22Rv1 (cell line): ENCODE measurements at regions not wholly inside any gene's neighbourhood (a gene's known extent, or its start where the extent isn't known, plus 50 kb on each side); places are given as distances from the start of the nearest gene placed in this dataset.

Experiments used
- H3K27ac ChIP-seq: fragments of 450-650 bp; 2 replicates; pipeline ENCODE4 v1.5.1; 2017
- CTCF ChIP-seq: fragments of 450-650 bp; IDR thresholded peaks from 2 replicates; pipeline ENCODE4 v1.5.1; 2017; ENCODE audit warnings: mild to moderate bottlenecking
- ZFX ChIP-seq: fragments of 450-650 bp; IDR thresholded peaks from 2 replicates; pipeline ENCODE4 v1.6.1; 2017; ENCODE audit warnings: antibody characterized with exemption, borderline replicate concordance

DNA sequence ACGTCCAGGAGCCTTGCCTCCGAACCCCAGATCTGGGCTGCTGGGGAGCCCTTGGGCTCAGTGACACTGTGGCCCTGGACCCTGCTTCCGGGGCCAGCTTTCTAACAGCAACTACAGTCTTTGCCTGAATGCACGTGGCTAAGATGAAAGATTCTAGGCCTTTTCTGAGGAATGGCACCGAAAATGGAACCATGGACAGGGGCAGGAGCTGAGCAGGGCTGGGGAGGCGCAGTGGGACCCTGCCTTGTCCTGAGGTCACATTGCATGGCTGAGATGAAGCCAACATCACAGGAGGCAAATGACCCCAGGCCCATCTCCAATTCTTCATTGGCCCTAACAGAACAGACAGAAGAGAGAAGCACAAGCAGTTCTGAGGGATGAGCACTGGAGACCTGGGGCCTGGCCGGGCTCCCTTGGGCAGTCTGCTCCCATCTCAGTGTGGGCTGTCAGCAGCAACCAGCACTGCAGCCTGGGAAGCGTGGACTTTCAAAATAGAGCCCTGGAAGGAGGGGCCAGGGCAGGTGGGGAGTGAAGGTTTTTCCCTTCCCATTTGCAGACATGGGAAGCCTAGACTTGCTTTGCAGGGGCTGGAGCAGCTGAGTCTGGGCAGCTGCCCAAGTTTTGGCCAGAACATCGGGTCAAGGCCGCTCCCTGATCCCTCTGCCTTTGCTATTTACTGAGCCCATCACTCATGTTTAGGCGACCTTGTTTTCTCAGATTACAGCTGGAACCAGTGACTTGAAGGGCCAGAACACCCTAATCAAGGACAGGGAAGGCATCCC, 114.4 kb upstream of the TCERG1L start:
- no peak overlapping the region for H3K27ac ChIP-seq
- TF ChIP-seq ZFX (no peak), CTCF (no peak)

GRCh38 chr10:131426534-131426898, 115.0 kb upstream of the TCERG1L start:
- TF ChIP-seq CTCF = no peak
- TF ChIP-seq ZFX = no peak

GRCh38 chr10:131427281-131427680, 115.8 kb upstream of the TCERG1L start:
- no peak overlapping the region for H3K27ac ChIP-seq
- no peak for TF ChIP-seq CTCF
- TF ChIP-seq ZFX = no peak

More at GRCh38 chr10:131426534-131426898, 115.0 kb upstream of the TCERG1L start:
- no peak overlapping the region for H3K27ac ChIP-seq

DNA sequence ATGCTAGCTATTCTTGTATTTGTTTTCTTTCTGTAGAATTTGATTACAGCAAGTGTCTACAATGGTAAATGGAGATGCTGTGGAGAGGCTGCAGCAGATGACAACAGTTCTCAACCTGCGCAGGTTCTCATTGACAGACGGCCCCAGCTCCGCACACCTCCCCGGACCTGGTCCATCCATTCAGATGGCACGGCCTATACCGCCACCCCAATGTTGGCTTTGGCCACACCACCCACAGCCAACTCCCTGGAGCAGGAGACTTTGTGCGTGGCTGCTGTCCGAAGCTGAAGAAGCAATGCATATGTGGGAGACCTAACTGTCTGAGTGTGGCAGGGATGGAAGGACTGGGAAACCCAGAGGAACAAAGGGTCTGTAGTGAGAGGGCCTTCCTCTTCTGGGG, 116.4 kb upstream of the TCERG1L start:
- no peak for TF ChIP-seq ZFX
- no peak for TF ChIP-seq CTCF
- H3K27ac ChIP-seq = no peak overlapping the region

- TF ChIP-seq CTCF (no peak), ZFX (no peak)
- H3K27ac ChIP-seq = no peak overlapping the region
Observed at GRCh38 chr10:131429141-131429540, 117.6 kb upstream of the TCERG1L start.

DNA sequence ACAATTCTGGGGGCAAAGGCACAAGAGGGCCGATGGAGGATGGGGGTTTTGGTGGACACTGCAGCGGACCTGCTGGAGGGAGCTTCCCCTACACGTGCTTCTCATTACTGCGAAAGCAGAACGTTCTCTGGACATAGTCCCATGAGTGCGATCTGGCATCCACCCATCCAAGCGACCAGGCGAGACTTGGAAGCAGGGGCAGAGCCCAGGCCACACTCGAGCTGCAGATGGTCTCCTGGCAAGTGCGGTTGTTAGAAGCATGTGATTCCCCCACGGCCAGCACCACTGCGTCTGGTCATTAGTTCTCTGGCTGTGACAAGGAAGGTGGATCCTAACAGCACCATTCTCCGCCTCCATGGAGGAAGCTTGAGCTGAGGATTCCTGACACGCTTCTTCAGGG, 118.4 kb upstream of the TCERG1L start:
- no peak for TF ChIP-seq ZFX
- no peak for TF ChIP-seq CTCF
- no peak overlapping the region for H3K27ac ChIP-seq

GRCh38 chr10:131430716-131431412, 119.3 kb upstream of the TCERG1L start:
- TF ChIP-seq CTCF (no peak), ZFX (no peak)
- no peak overlapping the region for H3K27ac ChIP-seq
